ENCODE measurements at regions not wholly inside any gene's neighbourhood (a gene's known extent, or its start where the extent isn't known, plus 50 kb on each side); places are given as distances from the start of the nearest gene placed in this dataset.
"Not testable (repeated sequence)": the region's sequence is repeated elsewhere in the genome, so short reads cannot be mapped to it uniquely, and the experiment has no call there.

DNA sequence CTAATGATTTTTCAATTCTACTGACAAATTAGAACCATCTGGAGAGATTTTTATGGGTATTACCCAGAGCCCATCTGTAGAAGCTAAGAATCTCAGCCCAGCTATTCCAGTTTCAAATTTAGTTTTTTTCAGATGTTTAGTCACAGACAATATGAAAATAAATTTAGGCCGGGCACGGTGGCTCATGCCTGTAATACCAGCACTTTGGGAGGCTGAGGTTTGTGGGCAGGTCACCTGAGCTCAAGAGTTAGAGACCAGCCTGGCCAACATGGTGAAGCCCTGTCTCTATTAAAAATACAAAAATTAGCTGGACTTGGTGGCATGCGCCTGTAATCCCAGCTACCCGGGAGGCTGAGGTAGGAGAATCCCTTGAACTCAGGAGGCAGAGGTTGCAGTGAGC is 545.9 kb downstream of the PCDH7 start:
- H3K79me1 ChIP-seq (replicated peaks; ENCODE audit: low read length, poor library complexity, severe bottlenecking); H3K4me3 ChIP-seq (ENCODE audit: insufficient read depth in 1 of 2, low read depth in 1 of 2, low read length in 2 of 2); DNase-seq; H3K27ac ChIP-seq (ENCODE audit: low read length, poor library complexity, severe bottlenecking); H2AFZ ChIP-seq (ENCODE audit: low read depth, low read length); H3K4me1 ChIP-seq (ENCODE audit: control insufficient read depth, insufficient read depth, low read depth, low read length); H3K36me3 ChIP-seq (ENCODE audit: control insufficient read depth in 1 of 2, insufficient read depth in 2 of 2, low read depth in 1 of 2, low read length in 2 of 2); H2AK5ac ChIP-seq (ENCODE audit: low read length, severe bottlenecking); H4K91ac ChIP-seq (ENCODE audit: low read length); H2BK5ac ChIP-seq (ENCODE audit: low read depth, low read length, poor library complexity, severe bottlenecking); H3K18ac ChIP-seq (ENCODE audit: low read depth in 1 of 2, low read length in 2 of 2); H3K27me3 ChIP-seq (ENCODE audit: control insufficient read depth in 1 of 2, insufficient read depth in 1 of 2, low read length in 2 of 2); H3K4me2 ChIP-seq (ENCODE audit: low read length, poor library complexity, severe bottlenecking); H2BK12ac ChIP-seq (ENCODE audit: low read length in 2 of 2); H3K23ac ChIP-seq (ENCODE audit: low read length in 2 of 2); H2BK15ac ChIP-seq (ENCODE audit: low read depth, poor library complexity, severe bottlenecking); H2BK120ac ChIP-seq (ENCODE audit: low read depth, low read length); H4K8ac ChIP-seq (ENCODE audit: low read length); H3K4ac ChIP-seq (ENCODE audit: low read depth in 1 of 2, low read length in 2 of 2); H3K14ac ChIP-seq (ENCODE audit: low read length in 2 of 2); H3K9ac ChIP-seq (ENCODE audit: low read length); H3K9me3 ChIP-seq (ENCODE audit: control insufficient read depth, low read length): not testable (repeated sequence)
- 99% methylated on average over 4 of the region's 4 CpGs for WGBS

DNA sequence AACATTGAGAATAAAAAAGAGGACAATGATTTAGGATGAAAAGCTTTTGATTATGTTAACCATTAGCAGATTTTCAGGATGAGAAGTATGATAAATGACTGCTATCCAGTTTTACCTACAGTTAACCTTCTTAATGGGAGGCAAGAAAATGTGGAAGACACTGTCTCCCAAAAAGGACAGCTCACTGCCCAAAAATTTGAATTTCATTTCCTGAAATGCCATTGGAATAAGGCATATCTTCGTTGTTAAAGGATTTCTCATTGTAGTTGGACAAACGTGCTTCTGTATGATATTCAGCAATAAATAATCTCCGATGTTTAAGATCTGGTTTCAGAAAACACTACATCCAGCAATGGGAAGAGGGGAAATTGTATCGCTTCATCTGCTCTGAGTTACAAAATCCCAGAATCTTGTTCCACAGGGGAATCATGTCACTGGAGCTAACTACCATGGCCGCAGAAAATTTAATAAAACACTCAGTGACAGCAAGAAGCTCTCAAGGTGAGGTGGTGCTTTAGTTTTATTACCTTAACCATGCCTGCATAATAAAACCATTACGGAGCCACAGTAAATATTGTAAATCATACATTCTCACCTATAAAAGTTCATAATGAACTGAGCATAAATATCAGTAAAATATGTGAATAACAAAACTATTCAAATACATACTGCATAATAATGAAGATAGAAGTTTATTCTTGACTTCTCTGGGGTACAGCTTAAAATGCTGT is 552.3 kb downstream of the PCDH7 start:
- no peaks in the 10 kb centered on the region for H3K79me1 ChIP-seq (replicated peaks; ENCODE audit: low read length, poor library complexity, severe bottlenecking)
- no peak overlapping the region for H2BK12ac ChIP-seq (ENCODE audit: low read length in 2 of 2)
- H3K4me3 ChIP-seq (ENCODE audit: insufficient read depth in 1 of 2, low read depth in 1 of 2, low read length in 2 of 2), result no peak overlapping the region
- H3K4ac ChIP-seq (ENCODE audit: low read depth in 1 of 2, low read length in 2 of 2), result no peak overlapping the region
- H3K9ac ChIP-seq (ENCODE audit: low read length), result no peak overlapping the region
- no peaks in the 10 kb centered on the region for H3K9me3 ChIP-seq (ENCODE audit: control insufficient read depth, low read length)
- H3K23ac ChIP-seq (ENCODE audit: low read length in 2 of 2), result no peak overlapping the region
- no peak overlapping the region for H2BK120ac ChIP-seq (ENCODE audit: low read depth, low read length)
- H4K91ac ChIP-seq (ENCODE audit: low read length), result no peak overlapping the region
- H3K36me3 ChIP-seq (ENCODE audit: control insufficient read depth in 1 of 2, insufficient read depth in 2 of 2, low read depth in 1 of 2, low read length in 2 of 2), result no peaks in the 10 kb centered on the region
- no peaks in the 10 kb centered on the region for H3K4me1 ChIP-seq (ENCODE audit: control insufficient read depth, insufficient read depth, low read depth, low read length)
- no peak overlapping the region for H2BK5ac ChIP-seq (ENCODE audit: low read depth, low read length, poor library complexity, severe bottlenecking)
- H2AK5ac ChIP-seq (ENCODE audit: low read length, severe bottlenecking), result no peak overlapping the region
- no peak overlapping the region for H2BK15ac ChIP-seq (ENCODE audit: low read depth, poor library complexity, severe bottlenecking)
- no peak overlapping the region for H2AFZ ChIP-seq (ENCODE audit: low read depth, low read length)
- H4K8ac ChIP-seq (ENCODE audit: low read length), result no peak overlapping the region
- H3K14ac ChIP-seq (ENCODE audit: low read length in 2 of 2), result no peak overlapping the region
- H3K27me3 ChIP-seq (ENCODE audit: control insufficient read depth in 1 of 2, insufficient read depth in 1 of 2, low read length in 2 of 2), result no peaks in the 10 kb centered on the region
- no peak for DNase-seq
- WGBS, result 86% methylated on average over 5 of the region's 6 CpGs
- H3K27ac ChIP-seq (ENCODE audit: low read length, poor library complexity, severe bottlenecking), result no peak overlapping the region
- no peak overlapping the region for H3K18ac ChIP-seq (ENCODE audit: low read depth in 1 of 2, low read length in 2 of 2)
- H3K4me2 ChIP-seq (ENCODE audit: low read length, poor library complexity, severe bottlenecking), result no peak overlapping the region

DNA sequence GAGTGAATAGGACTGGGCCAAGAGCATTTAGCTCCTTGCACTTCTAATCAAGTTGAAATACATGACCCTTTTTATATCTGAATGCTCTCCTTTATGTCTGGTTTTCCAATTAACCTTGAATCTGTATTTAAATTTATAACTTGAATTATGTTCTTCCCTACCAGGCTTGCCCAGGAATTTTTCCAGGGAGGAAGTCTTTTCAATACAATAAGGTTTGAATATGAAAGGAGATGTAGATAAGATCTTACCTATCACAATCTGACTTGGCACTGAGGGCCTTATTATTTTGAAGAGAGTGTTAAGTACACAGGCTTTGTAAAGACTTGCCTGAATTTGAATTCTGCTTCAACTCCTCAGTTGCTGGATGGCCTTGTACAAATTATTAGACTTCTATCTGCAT is 555.7 kb downstream of the PCDH7 start:
- Histone ChIP-seq H2AK5ac (ENCODE audit: low read length, severe bottlenecking) (no peak overlapping the region), H4K91ac (ENCODE audit: low read length) (no peak overlapping the region), H3K14ac (ENCODE audit: low read length in 2 of 2) (no peak overlapping the region), H3K4me2 (ENCODE audit: low read length, poor library complexity, severe bottlenecking) (no peak overlapping the region), H3K18ac (ENCODE audit: low read depth in 1 of 2, low read length in 2 of 2) (no peak overlapping the region), H3K9me3 (ENCODE audit: control insufficient read depth, low read length) (no peaks in the 10 kb centered on the region), H3K4ac (ENCODE audit: low read depth in 1 of 2, low read length in 2 of 2) (no peak overlapping the region), H3K4me1 (ENCODE audit: control insufficient read depth, insufficient read depth, low read depth, low read length) (no peaks in the 10 kb centered on the region), H2AFZ (ENCODE audit: low read depth, low read length) (no peak overlapping the region), H2BK12ac (ENCODE audit: low read length in 2 of 2) (no peak overlapping the region), H2BK5ac (ENCODE audit: low read depth, low read length, poor library complexity, severe bottlenecking) (no peak overlapping the region), H2BK120ac (ENCODE audit: low read depth, low read length) (no peak overlapping the region), H4K8ac (ENCODE audit: low read length) (no peak overlapping the region), H3K27ac (ENCODE audit: low read length, poor library complexity, severe bottlenecking) (no peak overlapping the region), H3K27me3 (ENCODE audit: control insufficient read depth in 1 of 2, insufficient read depth in 1 of 2, low read length in 2 of 2) (no peaks in the 10 kb centered on the region), H3K9ac (ENCODE audit: low read length) (no peak overlapping the region), H3K79me1 (replicated peaks; ENCODE audit: low read length, poor library complexity, severe bottlenecking) (no peaks in the 10 kb centered on the region), H3K23ac (ENCODE audit: low read length in 2 of 2) (no peak overlapping the region), H3K4me3 (ENCODE audit: insufficient read depth in 1 of 2, low read depth in 1 of 2, low read length in 2 of 2) (no peak overlapping the region), H3K36me3 (ENCODE audit: control insufficient read depth in 1 of 2, insufficient read depth in 2 of 2, low read depth in 1 of 2, low read length in 2 of 2) (no peaks in the 10 kb centered on the region), H2BK15ac (ENCODE audit: low read depth, poor library complexity, severe bottlenecking) (no peak overlapping the region)
- no peak for DNase-seq

DNA sequence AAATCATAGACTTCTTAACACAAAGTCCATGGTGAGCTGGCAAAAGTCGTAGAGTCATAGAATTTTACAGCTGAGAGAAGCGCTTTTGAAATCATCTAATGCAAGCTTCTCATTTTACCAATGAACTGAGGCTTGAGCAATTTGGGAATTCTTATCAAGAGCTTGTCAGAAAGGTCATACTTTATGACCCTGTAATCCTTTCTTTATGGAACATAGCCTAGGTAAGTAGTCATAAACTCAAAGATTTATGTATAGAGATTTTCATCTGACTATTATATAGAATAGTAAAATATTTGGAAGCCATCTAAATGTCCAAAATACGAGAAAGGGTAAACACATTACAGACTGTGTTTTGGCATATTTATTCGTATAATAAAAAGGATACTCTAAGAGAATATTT is 563.5 kb downstream of the PCDH7 start:
- no peak overlapping the region for H3K9ac ChIP-seq (ENCODE audit: low read length)
- no CpG with 5 or more reads among the region's 4 CpGs for WGBS
- no peak overlapping the region for H2AK5ac ChIP-seq (ENCODE audit: low read length, severe bottlenecking)
- H3K4ac ChIP-seq (ENCODE audit: low read depth in 1 of 2, low read length in 2 of 2), result no peak overlapping the region
- no peak overlapping the region for H3K14ac ChIP-seq (ENCODE audit: low read length in 2 of 2)
- H3K36me3 ChIP-seq (ENCODE audit: control insufficient read depth in 1 of 2, insufficient read depth in 2 of 2, low read depth in 1 of 2, low read length in 2 of 2), result no peaks in the 10 kb centered on the region
- no peak overlapping the region for H2BK120ac ChIP-seq (ENCODE audit: low read depth, low read length)
- no peak overlapping the region for H4K91ac ChIP-seq (ENCODE audit: low read length)
- no peak overlapping the region for H3K4me3 ChIP-seq (ENCODE audit: insufficient read depth in 1 of 2, low read depth in 1 of 2, low read length in 2 of 2)
- no peak overlapping the region for H2BK15ac ChIP-seq (ENCODE audit: low read depth, poor library complexity, severe bottlenecking)
- H3K4me2 ChIP-seq (ENCODE audit: low read length, poor library complexity, severe bottlenecking), result no peak overlapping the region
- H3K27ac ChIP-seq (ENCODE audit: low read length, poor library complexity, severe bottlenecking), result no peak overlapping the region
- no peak overlapping the region for H3K23ac ChIP-seq (ENCODE audit: low read length in 2 of 2)
- DNase-seq, result no peak
- no peak overlapping the region for H2BK5ac ChIP-seq (ENCODE audit: low read depth, low read length, poor library complexity, severe bottlenecking)
- H2AFZ ChIP-seq (ENCODE audit: low read depth, low read length), result no peak overlapping the region
- no peaks in the 10 kb centered on the region for H3K4me1 ChIP-seq (ENCODE audit: control insufficient read depth, insufficient read depth, low read depth, low read length)
- H2BK12ac ChIP-seq (ENCODE audit: low read length in 2 of 2), result no peak overlapping the region
- H3K18ac ChIP-seq (ENCODE audit: low read depth in 1 of 2, low read length in 2 of 2), result no peak overlapping the region
- H4K8ac ChIP-seq (ENCODE audit: low read length), result no peak overlapping the region
- no peaks in the 10 kb centered on the region for H3K79me1 ChIP-seq (replicated peaks; ENCODE audit: low read length, poor library complexity, severe bottlenecking)
- H3K9me3 ChIP-seq (ENCODE audit: control insufficient read depth, low read length), result no peaks in the 10 kb centered on the region
- H3K27me3 ChIP-seq (ENCODE audit: control insufficient read depth in 1 of 2, insufficient read depth in 1 of 2, low read length in 2 of 2), result no peaks in the 10 kb centered on the region
